NCI-H345 (cell line): ENCODE measurements at regions not wholly inside any gene's neighbourhood (a gene's known extent, or its start where the extent isn't known, plus 50 kb on each side); places are given as distances from the start of the nearest gene placed in this dataset.

ENCODE experiments used
- DNase-seq: peaks from one replicate; lab custom pipeline; 2025; lab: John Stamatoyannopoulos, UW

GRCh38 chr5:135662061-135662481, 83.3 kb upstream of the CXCL14 start:
- peak; percentile 9 for DNase-seq

- DNase-seq, result peak; percentile 32
Observed at GRCh38 chr5:135660826-135661575, 82.2 kb upstream of the CXCL14 start.

GRCh38 chr5:135657536-135658305, 78.9 kb upstream of the CXCL14 start:
- DNase-seq, result no peak

GRCh38 chr5:135655468-135655815, 76.7 kb upstream of the CXCL14 start:
- no peak for DNase-seq

- no peak for DNase-seq
Observed at GRCh38 chr5:135654761-135655467, 76.1 kb upstream of the CXCL14 start.

- peak; percentile 18 for DNase-seq
Observed at GRCh38 chr5:135651156-135651555, 72.4 kb upstream of the CXCL14 start.

GRCh38 chr5:135650081-135650480, 71.3 kb upstream of the CXCL14 start:
- no peak for DNase-seq

GRCh38 chr5:135649435-135649834, 70.6 kb upstream of the CXCL14 start:
- no peak for DNase-seq

- DNase-seq, result no peak
Observed at GRCh38 chr5:135648116-135648515, 69.3 kb upstream of the CXCL14 start.

- no peak for DNase-seq
Observed at GRCh38 chr5:135645336-135646180, 66.8 kb upstream of the CXCL14 start.

- no peak for DNase-seq
Observed at GRCh38 chr5:135644816-135645215, 66.0 kb upstream of the CXCL14 start.

GRCh38 chr5:135643881-135644766, 65.3 kb upstream of the CXCL14 start:
- no peak for DNase-seq

GRCh38 chr5:135642934-135643333, 64.1 kb upstream of the CXCL14 start:
- no peak for DNase-seq

- DNase-seq, result no peak
Observed at GRCh38 chr5:135642488-135642870, 63.7 kb upstream of the CXCL14 start.

- no peak for DNase-seq
Observed at GRCh38 chr5:135641734-135642487, 63.1 kb upstream of the CXCL14 start.

GRCh38 chr5:135641319-135641718, 62.5 kb upstream of the CXCL14 start:
- DNase-seq, result no peak

GRCh38 chr5:135635451-135635850, 56.7 kb upstream of the CXCL14 start:
- no peak for DNase-seq

- no peak for DNase-seq
Observed at GRCh38 chr5:135632798-135633197, 54.0 kb upstream of the CXCL14 start.

GRCh38 chr5:135631391-135631790, 52.6 kb upstream of the CXCL14 start:
- DNase-seq, result no peak

- no peak for DNase-seq
Observed at GRCh38 chr5:135629666-135630065, 50.9 kb upstream of the CXCL14 start.
